ENCODE measurements at regions not wholly inside any gene's neighbourhood (a gene's known extent, or its start where the extent isn't known, plus 50 kb on each side); places are given as distances from the start of the nearest gene placed in this dataset.

GRCh38 chr1:80099713-80100112 is 1093.2 kb upstream of the ADGRL4 start:
- no peak for TF ChIP-seq POLR2A (IDR thresholded peaks at IDR 0.05)
- TF ChIP-seq CTCF (IDR thresholded peaks at IDR 0.05 in 4 of 5, conservative IDR thresholded peaks at IDR 0.05 in 1 of 5), result no peak
